BJ (cell line): ENCODE measurements at regions not wholly inside any gene's neighbourhood (a gene's known extent, or its start where the extent isn't known, plus 50 kb on each side); places are given as distances from the start of the nearest gene placed in this dataset.

Experiments
- CTCF ChIA-PET: fragments of 350-600 bp; formaldehyde crosslinking; extraction: SDS; loops from one replicate; lab custom pipeline; 2021; ENCODE audit warnings: antibody characterized with exemption, inconsistent platforms; lab: Yijun Ruan, JAX
- POLR2A ChIA-PET: fragments of 300-600 bp; sonication (Branson Sonifier 250); formaldehyde crosslinking; extraction: SDS; loops from one replicate; lab custom pipeline; 2021; ENCODE audit warnings: antibody characterized with exemption; lab: Charles Lee
- DNase-seq: peaks from one replicate; pipeline ENCODE4 v3.0.0-alpha.2; 2011; ENCODE audit warnings: low read depth
- H3K27me3 ChIP-seq: 2 replicates; pipeline ENCODE4 v1.6.0; 2011; ENCODE audit warnings: low read length; ENCODE audit not compliant: control insufficient read depth, insufficient read depth
- H3K36me3 ChIP-seq: 2 replicates; pipeline ENCODE4 v1.5.1; 2011; ENCODE audit warnings: low read length; ENCODE audit not compliant: control insufficient read depth, insufficient read depth
- H3K4me3 ChIP-seq: 2 replicates; pipeline ENCODE4 v1.5.1; 2011; ENCODE audit warnings: low read depth, mild to moderate bottlenecking, control low read depth, low read length
- TF ChIP-seq, protein P1 (sequence below): IDR thresholded peaks from 2 replicates; pipeline ENCODE4 v1.5.1; 2011; ENCODE audit warnings: low read depth, mild to moderate bottlenecking, control low read depth, inconsistent platforms, low read length, moderate library complexity; ENCODE audit not compliant: insufficient read depth

DNA sequence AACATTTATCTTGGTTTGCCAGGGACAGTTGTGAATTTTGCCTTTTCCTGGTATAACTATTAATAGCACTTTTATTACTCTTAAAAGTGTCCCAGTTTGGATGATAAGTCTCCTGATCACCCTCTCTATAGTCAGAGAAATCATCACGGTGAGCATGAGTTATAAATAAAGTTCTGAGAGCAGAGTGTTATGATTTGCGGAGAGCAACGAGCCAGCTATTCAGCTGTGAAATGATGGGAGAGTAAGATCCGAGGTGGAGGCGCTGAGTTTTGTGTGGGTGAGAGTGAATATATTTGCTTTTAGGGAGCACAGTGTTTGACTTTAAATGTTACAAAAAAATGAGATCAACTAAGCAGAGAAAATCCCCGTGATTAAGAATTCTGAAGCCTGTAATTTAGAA lies 179.6 kb downstream of the DSC3 start:
- TF ChIP-seq, protein P1, sequence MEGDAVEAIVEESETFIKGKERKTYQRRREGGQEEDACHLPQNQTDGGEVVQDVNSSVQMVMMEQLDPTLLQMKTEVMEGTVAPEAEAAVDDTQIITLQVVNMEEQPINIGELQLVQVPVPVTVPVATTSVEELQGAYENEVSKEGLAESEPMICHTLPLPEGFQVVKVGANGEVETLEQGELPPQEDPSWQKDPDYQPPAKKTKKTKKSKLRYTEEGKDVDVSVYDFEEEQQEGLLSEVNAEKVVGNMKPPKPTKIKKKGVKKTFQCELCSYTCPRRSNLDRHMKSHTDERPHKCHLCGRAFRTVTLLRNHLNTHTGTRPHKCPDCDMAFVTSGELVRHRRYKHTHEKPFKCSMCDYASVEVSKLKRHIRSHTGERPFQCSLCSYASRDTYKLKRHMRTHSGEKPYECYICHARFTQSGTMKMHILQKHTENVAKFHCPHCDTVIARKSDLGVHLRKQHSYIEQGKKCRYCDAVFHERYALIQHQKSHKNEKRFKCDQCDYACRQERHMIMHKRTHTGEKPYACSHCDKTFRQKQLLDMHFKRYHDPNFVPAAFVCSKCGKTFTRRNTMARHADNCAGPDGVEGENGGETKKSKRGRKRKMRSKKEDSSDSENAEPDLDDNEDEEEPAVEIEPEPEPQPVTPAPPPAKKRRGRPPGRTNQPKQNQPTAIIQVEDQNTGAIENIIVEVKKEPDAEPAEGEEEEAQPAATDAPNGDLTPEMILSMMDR = no peak
- CTCF ChIA-PET = no interaction called here
- POLR2A ChIA-PET = no interaction called here
- Histone ChIP-seq H3K36me3 (no peaks in the 10 kb centered on the region), H3K4me3 (no peak overlapping the region), H3K27me3 (no peaks in the 10 kb centered on the region)
- no peak for DNase-seq

DNA sequence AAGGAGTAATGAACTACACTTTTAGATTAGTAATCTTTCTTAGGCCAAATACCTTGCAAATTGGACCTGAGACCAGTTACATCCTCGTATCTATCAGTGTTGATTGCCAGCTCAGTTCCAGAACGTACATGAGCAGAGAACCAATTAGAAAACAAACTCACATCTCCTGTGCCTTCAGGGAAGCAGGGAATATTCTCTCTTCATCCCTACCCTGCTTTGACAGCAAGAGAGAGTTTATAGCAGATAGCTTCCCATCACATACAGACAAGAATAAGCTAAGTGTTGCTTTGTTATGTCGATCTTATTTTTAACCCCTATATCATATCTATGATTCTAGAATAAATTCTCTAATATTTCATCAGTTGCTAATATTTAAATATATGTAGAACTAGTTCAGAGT lies 181.8 kb downstream of the DSC3 start:
- TF ChIP-seq, protein P1 = no peak
- no peak for DNase-seq
- ChIA-PET CTCF (no interaction called here), POLR2A (no interaction called here)
- H3K27me3 ChIP-seq = no peaks in the 10 kb centered on the region
- H3K36me3 ChIP-seq = no peaks in the 10 kb centered on the region
- no peak overlapping the region for H3K4me3 ChIP-seq

DNA sequence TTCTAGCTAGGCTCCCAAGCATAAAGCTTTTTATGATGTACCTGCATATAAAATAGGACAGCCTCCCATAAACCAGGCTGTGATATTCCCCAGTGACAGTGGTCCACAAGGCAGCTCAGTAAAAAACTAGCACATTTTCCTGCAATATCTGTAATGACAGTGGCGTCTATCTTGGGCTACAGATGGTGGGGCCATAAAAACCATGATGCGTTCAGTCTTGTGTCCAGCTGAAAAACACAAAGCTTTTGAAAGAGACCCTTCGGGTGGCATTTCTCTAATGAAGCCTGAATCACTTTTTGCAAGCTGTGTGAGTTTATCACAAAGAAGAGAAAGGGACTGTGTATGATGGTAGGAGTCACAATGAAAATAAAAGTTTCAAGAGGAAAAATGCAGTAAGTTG lies 183.5 kb downstream of the DSC3 start:
- Histone ChIP-seq H3K27me3 (no peaks in the 10 kb centered on the region), H3K36me3 (no peaks in the 10 kb centered on the region), H3K4me3 (no peak overlapping the region)
- CTCF ChIA-PET = no interaction called here
- POLR2A ChIA-PET = no interaction called here
- DNase-seq = no peak
- TF ChIP-seq, protein P1 = no peak

DNA sequence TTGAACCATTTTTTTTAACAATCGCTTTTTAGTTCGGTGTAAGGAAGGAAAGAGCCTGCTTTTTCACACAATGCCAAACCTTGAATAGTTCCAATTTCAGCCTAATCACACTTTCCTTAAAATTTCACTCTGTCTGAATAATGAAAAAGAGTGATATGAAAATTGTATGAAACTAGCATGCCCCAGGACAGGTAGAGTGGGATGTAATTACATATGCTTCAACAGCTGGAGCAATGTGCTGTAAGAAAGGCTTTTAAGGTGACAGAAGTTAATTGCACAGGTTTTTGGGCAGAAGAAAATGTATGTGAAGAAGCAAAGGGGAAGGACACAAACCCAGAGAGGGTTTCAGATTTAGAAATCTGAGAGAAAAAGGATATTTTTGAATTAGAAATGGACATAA lies 184.0 kb downstream of the DSC3 start:
- CTCF ChIA-PET = no interaction called here
- no peaks in the 10 kb centered on the region for H3K27me3 ChIP-seq

DNA sequence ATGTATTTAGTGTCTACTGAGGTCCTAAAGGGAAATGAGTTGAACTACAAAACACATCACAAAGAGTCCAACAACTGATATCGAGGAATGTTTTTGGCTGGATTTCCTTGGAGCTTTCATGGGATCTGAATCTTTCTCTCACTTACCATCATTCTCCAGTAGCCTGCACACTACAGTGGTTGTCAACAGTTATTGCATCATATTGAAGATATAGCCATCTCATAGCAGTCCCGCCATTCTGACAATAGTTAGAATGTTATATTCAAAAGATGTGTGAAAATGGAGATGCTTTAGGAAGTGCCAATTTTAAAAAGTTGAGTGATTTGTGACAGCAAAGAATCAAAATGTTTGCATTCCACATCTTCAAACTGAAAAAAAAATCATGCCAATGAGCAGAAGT lies 186.8 kb downstream of the DSC3 start:
- DNase-seq = no peak
- TF ChIP-seq, protein P1 = no peak
- POLR2A ChIA-PET = no interaction called here
- Histone ChIP-seq H3K27me3 (no peaks in the 10 kb centered on the region), H3K36me3 (no peaks in the 10 kb centered on the region), H3K4me3 (no peak overlapping the region)
- CTCF ChIA-PET = no interaction called here

More for the DNA sequence above, 184.0 kb downstream of the DSC3 start:
- H3K36me3 ChIP-seq = no peaks in the 10 kb centered on the region
- DNase-seq = no peak
- POLR2A ChIA-PET = no interaction called here
- H3K4me3 ChIP-seq = no peak overlapping the region
- TF ChIP-seq, protein P1 = no peak
